NCI-H2107 (cell line): ENCODE measurements at regions not wholly inside any gene's neighbourhood (a gene's known extent, or its start where the extent isn't known, plus 50 kb on each side); places are given as distances from the start of the nearest gene placed in this dataset.

ENCODE experiments used
- DNase-seq: peaks from one replicate; lab custom pipeline; 2025; lab: John Stamatoyannopoulos, UW

DNA sequence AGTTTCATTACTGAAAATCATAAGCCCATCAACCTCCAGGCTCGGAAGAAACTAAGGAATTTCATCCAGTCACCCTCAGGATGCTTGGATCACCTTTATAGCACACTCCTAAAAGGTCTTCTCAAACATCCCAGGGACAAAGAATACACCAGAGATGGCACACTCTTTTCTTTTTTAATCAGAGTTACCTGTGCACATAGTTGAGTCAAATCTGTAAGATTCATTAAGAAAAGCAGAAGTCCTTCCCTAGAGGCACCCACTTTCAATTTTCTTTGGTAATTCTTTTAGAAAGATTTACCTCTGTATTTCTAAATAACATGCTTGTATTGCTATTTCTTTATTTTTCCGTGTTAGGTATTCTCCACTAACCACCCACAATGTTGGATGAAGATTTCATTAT, 50.6 kb upstream of the IL6 start:
- no peak for DNase-seq

DNA sequence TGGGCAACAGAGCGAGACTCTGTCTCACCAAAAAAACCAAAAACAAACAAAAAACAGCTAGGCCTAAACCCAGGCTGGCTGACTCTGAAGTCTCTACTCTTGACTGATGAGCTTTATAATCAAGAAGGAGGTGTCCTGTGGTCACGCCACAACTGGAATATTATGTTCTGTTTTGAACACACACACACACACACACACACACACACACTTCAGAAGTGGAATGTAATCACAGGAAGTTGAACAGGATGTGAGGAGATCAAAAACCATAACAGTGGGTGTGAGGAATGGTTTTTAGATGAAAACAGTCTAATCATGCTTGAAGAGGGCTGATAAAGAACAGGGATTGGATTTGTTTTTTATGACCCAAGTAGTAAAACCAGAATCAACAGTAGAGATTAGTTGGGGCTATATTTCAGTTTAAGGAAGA, 51.1 kb upstream of the IL6 start:
- no peak for DNase-seq

- DNase-seq = no peak
Observed at GRCh38 chr7:22675421-22675820, 51.6 kb upstream of the IL6 start.

- DNase-seq = no peak
Observed at GRCh38 chr7:22672846-22673680, 53.9 kb upstream of the IL6 start.

- no peak for DNase-seq
Observed at GRCh38 chr7:22671177-22671879, 55.7 kb upstream of the IL6 start.

DNA sequence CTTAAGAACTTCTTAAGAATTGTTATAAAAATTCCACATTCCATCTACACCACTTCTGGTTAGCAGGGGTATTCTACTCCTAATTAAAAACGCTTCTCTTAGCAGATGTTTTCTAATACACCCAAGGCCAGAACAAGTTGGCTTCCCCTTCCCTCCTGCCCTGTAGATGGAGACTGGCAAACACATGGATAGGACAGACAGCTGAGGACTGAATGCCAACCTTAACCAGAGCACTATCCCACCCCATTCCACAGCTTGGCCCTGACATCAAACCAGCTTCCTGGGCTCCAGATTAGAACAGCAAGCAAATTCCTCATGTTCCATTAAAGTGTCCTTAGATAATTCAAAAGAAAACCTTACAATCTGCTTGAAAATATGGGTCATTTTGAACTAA, 56.6 kb upstream of the IL6 start:
- DNase-seq = no peak

DNA sequence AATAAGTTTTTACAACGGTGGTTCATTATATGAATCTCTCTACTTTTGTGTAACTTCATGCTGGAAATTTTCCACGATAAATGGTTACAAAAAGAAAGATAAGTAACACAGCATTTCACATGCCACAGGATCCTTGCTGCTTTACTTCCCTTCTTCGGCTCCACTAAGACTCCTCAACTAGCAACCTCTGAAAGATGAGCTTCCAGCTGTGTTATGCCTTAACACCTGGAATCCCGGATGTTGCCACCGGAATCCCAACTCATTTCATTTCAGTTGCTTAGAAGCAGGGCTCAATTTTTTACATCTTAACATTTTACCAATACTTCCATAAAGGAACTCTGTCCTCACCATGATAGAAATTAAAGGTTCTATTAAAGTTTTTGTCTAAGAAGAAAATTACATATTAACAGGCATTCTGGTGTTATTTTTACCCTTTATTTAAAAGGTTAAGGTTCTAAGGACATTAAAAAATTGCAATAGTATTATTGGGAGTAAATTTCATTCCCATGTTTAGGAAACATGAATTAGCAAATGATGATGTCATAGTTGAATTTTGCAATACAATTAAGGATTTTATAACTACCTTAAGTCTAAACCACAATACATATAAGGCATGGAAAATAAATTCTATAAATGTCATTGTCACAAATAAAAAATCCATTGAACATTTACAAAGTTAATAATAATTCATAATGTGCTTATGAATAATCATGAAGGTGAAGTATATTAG, 57.1 kb upstream of the IL6 start:
- DNase-seq = no peak

- DNase-seq = no peak
Observed at GRCh38 chr7:22668971-22669401, 58.0 kb upstream of the IL6 start.

DNA sequence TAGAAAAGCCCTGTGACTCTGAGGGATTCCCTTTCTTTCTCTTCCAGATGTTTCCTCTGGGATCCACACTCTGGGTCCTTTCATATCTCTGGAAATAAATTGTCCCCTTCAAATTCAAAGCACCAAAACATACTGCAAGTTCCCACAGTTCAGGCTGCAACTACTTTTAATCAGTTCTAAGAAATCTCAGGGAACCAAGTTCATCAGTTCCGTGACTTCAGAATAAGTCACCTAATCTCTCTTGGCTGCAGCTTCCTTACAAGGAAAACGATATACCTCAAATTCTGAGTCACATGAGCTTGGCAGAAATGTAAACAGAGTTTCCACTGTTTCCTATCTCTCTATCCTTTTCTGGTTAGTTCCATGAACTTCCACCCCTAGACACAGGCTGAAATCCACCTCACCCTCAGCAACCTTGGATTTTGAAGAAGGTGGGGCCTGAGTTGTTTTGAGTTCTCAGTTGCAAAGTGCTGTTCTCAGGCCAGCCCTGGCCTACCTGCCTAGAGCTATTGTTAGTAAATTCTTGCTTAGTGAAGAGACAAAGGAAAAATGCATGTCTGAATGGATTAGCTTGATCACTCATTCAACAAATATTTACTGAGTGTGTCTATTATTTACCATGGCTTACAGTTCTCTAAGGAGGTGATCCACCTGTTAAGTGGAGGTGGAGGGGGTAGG, 59.3 kb upstream of the IL6 start:
- DNase-seq = no peak

DNA sequence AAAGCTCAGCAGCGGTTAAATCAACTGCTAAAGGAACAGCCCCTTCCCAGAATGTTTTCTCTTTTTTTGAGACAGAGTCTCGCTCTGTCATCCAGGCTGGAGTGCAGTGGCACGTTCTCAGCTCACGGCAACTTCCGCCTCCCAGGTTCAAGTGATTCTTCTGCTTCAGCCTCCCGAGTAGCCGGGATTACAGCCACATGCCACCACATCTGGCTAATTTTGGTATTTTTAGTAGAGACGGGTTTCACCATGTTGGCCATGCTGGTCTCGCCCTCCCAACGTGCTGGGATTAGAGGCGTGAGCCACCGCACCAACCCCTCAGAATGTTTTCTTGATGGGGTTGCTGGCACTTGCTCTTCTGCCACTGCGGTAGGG, 59.8 kb upstream of the IL6 start:
- DNase-seq = no peak

DNA sequence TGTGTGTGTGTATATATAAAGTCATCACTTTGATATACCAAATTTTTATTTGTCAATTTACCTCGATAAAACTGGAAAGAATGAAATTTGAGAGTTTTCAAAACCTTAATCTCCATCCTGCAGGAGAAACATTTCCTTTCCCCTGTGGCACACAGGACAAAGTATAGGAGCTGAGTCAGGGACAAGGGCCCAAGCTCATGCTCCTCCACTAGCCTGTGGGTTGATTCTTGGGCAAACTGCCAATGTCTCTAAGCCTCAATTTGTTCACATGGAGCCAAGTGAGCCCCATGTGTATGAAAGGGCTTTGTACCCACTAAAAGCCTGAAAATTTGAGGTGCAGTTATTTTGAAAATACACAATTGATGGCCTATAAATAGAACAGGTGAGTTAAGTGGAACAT, 60.3 kb upstream of the IL6 start:
- no peak for DNase-seq

GRCh38 chr7:22665923-22666322, 61.1 kb upstream of the IL6 start:
- DNase-seq = no peak

- no peak for DNase-seq
Observed at GRCh38 chr7:22664988-22665798, 61.8 kb upstream of the IL6 start.

GRCh38 chr7:22663721-22664120, 63.3 kb upstream of the IL6 start:
- DNase-seq = no peak

DNA sequence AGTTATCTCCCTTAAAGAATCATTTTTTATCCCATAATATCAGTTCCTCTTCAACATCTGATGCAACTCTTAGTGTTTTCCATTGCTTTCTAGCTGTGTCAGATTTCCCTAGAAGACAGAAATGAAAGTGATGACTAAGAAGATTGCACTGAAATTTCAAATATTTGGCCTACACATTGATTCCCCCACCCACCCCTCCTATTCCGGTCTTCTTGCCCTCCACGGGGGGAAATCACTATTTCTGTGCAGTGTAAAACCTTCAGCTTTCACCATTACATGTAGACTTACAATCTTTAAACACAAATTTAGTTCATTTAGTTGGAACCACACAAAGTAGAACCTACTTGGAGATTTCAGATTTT, 63.7 kb upstream of the IL6 start:
- no peak for DNase-seq

- no peak for DNase-seq
Observed at GRCh38 chr7:22662556-22663356, 64.2 kb upstream of the IL6 start.

GRCh38 chr7:22662036-22662435, 65.0 kb upstream of the IL6 start:
- no peak for DNase-seq

DNA sequence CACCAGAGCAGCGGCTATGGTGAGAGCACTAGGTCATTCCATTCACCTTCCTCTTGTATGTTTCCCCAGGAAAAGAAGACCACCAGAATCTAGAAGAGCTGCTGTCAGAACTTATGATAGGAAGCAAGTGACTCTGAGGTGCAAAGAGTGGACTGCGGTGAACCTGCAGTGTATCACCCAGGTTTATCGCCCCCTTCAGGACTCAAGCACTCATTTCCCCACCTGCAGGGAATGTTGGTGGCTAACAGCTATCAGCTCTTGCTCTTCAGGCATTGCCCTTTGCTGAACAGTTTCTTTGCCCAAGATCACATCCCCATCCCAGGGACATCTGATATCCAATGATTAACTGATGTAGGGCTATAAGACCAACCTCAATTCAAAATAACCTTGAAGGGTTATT, 66.3 kb upstream of the IL6 start:
- no peak for DNase-seq

DNA sequence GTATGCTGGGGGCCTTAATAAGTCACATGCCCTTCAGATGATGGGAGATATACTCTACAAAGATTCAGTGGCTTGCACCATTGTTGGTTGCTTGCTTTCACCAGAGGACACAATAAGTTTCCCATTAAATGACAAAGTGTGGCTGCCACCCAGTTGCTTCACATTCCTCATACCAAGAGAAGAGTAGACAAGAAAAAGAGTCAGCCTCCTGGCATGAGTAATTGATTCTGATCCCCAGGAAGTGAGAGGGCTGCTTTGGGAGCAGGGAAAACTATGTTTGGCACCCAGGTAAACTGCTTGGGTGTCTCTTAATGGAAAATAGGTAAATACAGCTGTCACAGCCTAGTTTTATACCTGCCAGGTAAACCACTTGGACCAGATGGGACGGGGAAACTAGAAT, 66.7 kb upstream of the IL6 start:
- no peak for DNase-seq

- DNase-seq = no peak
Observed at GRCh38 chr7:22659741-22660140, 67.3 kb upstream of the IL6 start.

GRCh38 chr7:22658031-22658430, 69.0 kb upstream of the IL6 start:
- no peak for DNase-seq
